Tibial nerve (tissue), 4 donors: ENCODE measurements at regions not wholly inside any gene's neighbourhood (a gene's known extent, or its start where the extent isn't known, plus 50 kb on each side); places are given as distances from the start of the nearest gene placed in this dataset.

Experiments used
- DNase-seq, 2 donors: peaks; one replicate each; pipeline ENCODE4 v3.0.0-alpha.2; 2019; ENCODE audit warnings: low spot score in 2 of 2
- H3K27ac ChIP-seq, 4 donors: fragments of 200-600 bp; sonication (generic) in 3 of 4; one replicate each; pipeline ENCODE4 v1.5.1; 2017 to 2019; ENCODE audit warnings: mild to moderate bottlenecking in 1 of 4
- H3K27me3 ChIP-seq, 2 donors: fragments of 200-600 bp; sonication (generic) in 1 of 2; one replicate each; pipeline versions ENCODE4 v1.5.1 to v1.6.0; 2017 to 2019
- H3K36me3 ChIP-seq, 3 donors: fragments of 200-600 bp; sonication (generic); one replicate each; pipeline ENCODE4 v1.5.1; 2018 to 2019
- H3K4me1 ChIP-seq, 4 donors: fragments of 200-600 bp; sonication (generic) in 3 of 4; one replicate each; pipeline ENCODE4 v1.5.1; 2017 to 2019
- H3K4me3 ChIP-seq, 4 donors: fragments of 200-600 bp; sonication (generic) in 3 of 4; one replicate each; pipeline ENCODE4 v1.5.1; 2017 to 2019; ENCODE audit warnings: mild to moderate bottlenecking in 1 of 4, moderate library complexity in 1 of 4
- H3K9me3 ChIP-seq, 4 donors: fragments of 200-600 bp; sonication (generic) in 3 of 4; one replicate each; pipeline ENCODE4 v1.5.1; 2017 to 2019
- EP300 ChIP-seq, 2 donors: sonication (generic); formaldehyde crosslinking; IDR thresholded peaks; one replicate each; pipeline ENCODE4 v1.6.1; 2017; ENCODE audit warnings: antibody characterized with exemption in 2 of 2, mild to moderate bottlenecking in 1 of 2
- POLR2A ChIP-seq, 2 donors: fragments of 450-650 bp; IDR thresholded peaks; one replicate each; pipeline ENCODE4 v1.6.1; 2017; ENCODE audit warnings: antibody characterized with exemption in 2 of 2, mild to moderate bottlenecking in 2 of 2, moderate library complexity in 2 of 2
- WGBS, 2 donors: methylation state at CpG; one replicate each; pipeline ENCODE4 v1.1.5; 2018; 5-methylcytosine and 5-hydroxymethylcytosine counted together
- TF ChIP-seq, protein P1 (sequence below), 5 experiments: fragments of 200-600 bp in 3 of 5; fragments of 450-650 bp in 2 of 5; sonication (generic) in 3 of 5; IDR thresholded peaks; one replicate each; pipeline ENCODE4 v1.5.1; 2016 to 2019; ENCODE audit warnings: antibody characterized with exemption in 5 of 5, mild to moderate bottlenecking in 3 of 5, moderate library complexity in 2 of 5

DNA sequence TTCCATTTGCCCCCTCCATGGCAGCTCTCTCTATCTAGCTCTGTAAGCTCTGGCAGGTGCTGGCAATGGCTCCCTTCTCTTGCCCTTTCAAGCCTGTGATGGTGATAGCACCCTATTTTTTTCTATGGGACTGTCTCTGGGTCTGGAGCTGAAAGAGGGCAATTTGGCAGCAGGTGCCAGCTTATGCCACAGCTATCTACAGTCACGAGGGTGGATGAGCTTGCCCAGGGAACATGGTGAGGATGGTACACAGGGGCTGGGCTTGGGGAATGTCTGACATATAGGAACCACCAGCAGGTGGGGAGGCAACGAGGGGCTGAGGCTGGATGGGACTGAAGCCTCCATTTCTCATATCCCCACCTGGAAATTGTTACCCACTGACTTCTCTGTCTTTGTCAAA is 175.4 kb upstream of the SYT13 start:
- Histone ChIP-seq H3K36me3 (no peaks in the 10 kb centered on the region), H3K9me3 (no peaks in the 10 kb centered on the region), H3K4me3 (no peak overlapping the region), H3K27ac (no peak overlapping the region), H3K4me1 (no peaks in the 10 kb centered on the region), H3K27me3 (no peaks in the 10 kb centered on the region)
- WGBS, 2 donors = 42 to 66% methylated on average over 2 of the region's 2 CpGs
- DNase-seq = no peak
- TF ChIP-seq, protein P1, sequence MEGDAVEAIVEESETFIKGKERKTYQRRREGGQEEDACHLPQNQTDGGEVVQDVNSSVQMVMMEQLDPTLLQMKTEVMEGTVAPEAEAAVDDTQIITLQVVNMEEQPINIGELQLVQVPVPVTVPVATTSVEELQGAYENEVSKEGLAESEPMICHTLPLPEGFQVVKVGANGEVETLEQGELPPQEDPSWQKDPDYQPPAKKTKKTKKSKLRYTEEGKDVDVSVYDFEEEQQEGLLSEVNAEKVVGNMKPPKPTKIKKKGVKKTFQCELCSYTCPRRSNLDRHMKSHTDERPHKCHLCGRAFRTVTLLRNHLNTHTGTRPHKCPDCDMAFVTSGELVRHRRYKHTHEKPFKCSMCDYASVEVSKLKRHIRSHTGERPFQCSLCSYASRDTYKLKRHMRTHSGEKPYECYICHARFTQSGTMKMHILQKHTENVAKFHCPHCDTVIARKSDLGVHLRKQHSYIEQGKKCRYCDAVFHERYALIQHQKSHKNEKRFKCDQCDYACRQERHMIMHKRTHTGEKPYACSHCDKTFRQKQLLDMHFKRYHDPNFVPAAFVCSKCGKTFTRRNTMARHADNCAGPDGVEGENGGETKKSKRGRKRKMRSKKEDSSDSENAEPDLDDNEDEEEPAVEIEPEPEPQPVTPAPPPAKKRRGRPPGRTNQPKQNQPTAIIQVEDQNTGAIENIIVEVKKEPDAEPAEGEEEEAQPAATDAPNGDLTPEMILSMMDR (IDR thresholded peaks at IDR 0.05) = no peak
- TF ChIP-seq EP300 (IDR thresholded peaks at IDR 0.05) = no peak

DNA sequence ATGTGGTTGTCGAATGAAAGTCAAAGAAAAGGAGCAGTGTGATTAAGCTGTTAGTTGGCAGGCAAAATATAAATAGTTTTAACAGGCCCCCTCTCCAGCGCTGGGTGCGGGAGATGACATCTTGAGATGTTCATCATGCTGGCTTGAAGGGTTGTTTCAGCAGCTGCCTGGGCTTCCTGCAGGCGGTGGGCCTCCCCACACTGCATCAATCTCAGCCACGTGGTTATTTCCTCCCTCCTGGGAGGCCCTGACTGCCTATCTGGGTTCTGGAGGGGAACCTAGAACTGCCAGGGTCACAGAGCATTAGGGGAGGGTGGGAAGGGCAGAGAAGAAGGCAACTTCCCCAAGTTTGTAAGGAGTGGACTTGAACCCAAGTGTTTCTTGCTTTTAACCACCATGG is 173.3 kb upstream of the SYT13 start:
- no peak for DNase-seq
- no peaks in the 10 kb centered on the region for H3K4me1 ChIP-seq
- no peaks in the 10 kb centered on the region for H3K36me3 ChIP-seq
- 67 to 72% methylated on average over 5 of the region's 5 CpGs for WGBS, 2 donors
- no peak overlapping the region for H3K4me3 ChIP-seq
- TF ChIP-seq, protein P1 (IDR thresholded peaks at IDR 0.05) = no peak
- no peak for TF ChIP-seq EP300 (IDR thresholded peaks at IDR 0.05)
- no peak for TF ChIP-seq POLR2A (IDR thresholded peaks at IDR 0.05)
- H3K27me3 ChIP-seq = no peaks in the 10 kb centered on the region
- H3K27ac ChIP-seq = no peak overlapping the region
- peaks cover 0 to 9% (median 0%) of the 10 kb centered on the region in 4 donors for H3K9me3 ChIP-seq

DNA sequence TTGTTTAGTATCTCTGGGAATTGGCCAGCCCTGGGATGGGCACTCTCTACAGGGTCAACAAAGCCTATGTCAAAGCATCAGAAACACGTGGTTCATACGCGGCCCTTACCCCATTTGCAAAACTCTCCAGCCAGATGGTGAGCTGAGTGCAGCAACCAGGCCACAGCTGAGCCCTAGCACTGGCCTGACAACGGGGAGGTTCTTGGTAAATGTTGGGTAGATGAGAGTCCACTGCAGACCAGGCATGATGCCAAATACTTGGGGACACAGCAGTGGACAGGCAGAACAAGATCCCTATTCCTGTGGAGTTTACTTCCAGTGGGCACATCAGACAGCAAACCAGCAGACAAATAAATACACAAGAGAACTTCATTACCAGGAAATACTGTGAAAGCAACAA is 172.1 kb upstream of the SYT13 start:
- H3K4me3 ChIP-seq = no peak overlapping the region
- DNase-seq = no peak
- no peaks in the 10 kb centered on the region for H3K27me3 ChIP-seq
- H3K9me3 ChIP-seq = peaks cover 0 to 9% (median 0%) of the 10 kb centered on the region in 4 donors
- H3K4me1 ChIP-seq = no peaks in the 10 kb centered on the region
- H3K27ac ChIP-seq = no peak overlapping the region
- 86 to 96% methylated on average over 4 of the region's 4 CpGs for WGBS, 2 donors
- no peak for TF ChIP-seq EP300 (IDR thresholded peaks at IDR 0.05)
- no peak for TF ChIP-seq POLR2A (IDR thresholded peaks at IDR 0.05)
- TF ChIP-seq, protein P1 (IDR thresholded peaks at IDR 0.05) = no peak
- no peaks in the 10 kb centered on the region for H3K36me3 ChIP-seq

DNA sequence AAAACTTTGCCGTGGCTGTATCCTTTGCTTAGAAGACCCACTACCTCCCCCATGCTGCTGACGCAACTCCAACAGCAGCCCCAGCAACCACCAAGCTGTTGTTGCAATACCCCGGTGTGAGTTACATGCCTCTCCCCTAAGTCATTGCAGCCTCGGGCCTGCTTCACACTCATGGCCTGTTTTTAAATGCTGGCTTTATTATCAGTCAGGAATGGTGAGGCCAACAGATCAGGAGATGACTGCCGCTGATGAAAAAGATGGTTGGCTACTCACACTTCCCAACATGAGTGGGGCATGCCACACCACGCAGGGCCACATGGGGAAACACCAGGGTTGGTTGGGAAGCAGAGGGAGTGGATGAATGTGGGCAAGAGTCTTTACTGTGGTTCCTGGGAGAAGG is 171.5 kb upstream of the SYT13 start:
- H3K36me3 ChIP-seq = no peaks in the 10 kb centered on the region
- TF ChIP-seq, protein P1 (IDR thresholded peaks at IDR 0.05) = no peak
- no peak for TF ChIP-seq EP300 (IDR thresholded peaks at IDR 0.05)
- TF ChIP-seq POLR2A (IDR thresholded peaks at IDR 0.05) = no peak
- no peak for DNase-seq
- H3K27me3 ChIP-seq = no peaks in the 10 kb centered on the region
- H3K27ac ChIP-seq = no peak overlapping the region
- no peak overlapping the region for H3K4me3 ChIP-seq
- H3K4me1 ChIP-seq = no peaks in the 10 kb centered on the region
- WGBS, 2 donors = 79 to 86% methylated on average over 6 of the region's 6 CpGs
- peaks cover 0 to 9% (median 0%) of the 10 kb centered on the region in 4 donors for H3K9me3 ChIP-seq

DNA sequence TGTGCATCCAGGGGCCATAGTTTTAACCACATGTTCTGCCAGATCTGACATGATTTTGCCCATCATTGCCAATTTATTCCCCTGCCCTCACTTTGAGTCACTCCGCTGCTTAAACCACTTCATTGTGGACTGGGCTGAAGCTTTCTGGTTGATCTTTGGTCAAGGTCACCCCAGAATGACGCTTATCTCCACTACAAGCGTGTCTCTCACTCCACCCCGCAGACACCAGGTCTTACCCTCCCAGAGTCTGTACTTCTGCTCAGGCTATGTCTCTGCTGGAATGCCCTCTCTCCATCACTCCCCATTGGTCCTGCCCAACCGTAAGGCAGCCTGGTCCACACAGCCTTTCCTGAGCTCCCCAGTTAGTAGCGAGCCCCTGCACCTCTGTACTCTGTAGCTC is 170.5 kb upstream of the SYT13 start:
- H3K4me3 ChIP-seq = no peak overlapping the region
- DNase-seq = no peak
- 88 to 89% methylated on average over 6 of the region's 6 CpGs for whole genome bisulfite sequencing, 2 donors
- H3K27me3 ChIP-seq = no peaks in the 10 kb centered on the region
- TF ChIP-seq EP300 (IDR thresholded peaks at IDR 0.05) (no peak), POLR2A (IDR thresholded peaks at IDR 0.05) (no peak)
- TF ChIP-seq, protein P1 (IDR thresholded peaks at IDR 0.05) = no peak
- no peak overlapping the region for H3K27ac ChIP-seq
- H3K4me1 ChIP-seq = no peaks in the 10 kb centered on the region
- peaks cover 0 to 9% (median 0%) of the 10 kb centered on the region in 4 donors for H3K9me3 ChIP-seq
- H3K36me3 ChIP-seq = no peaks in the 10 kb centered on the region
